GM11168 (cell line): ENCODE measurements at regions not wholly inside any gene's neighbourhood (a gene's known extent, or its start where the extent isn't known, plus 50 kb on each side); places are given as distances from the start of the nearest gene placed in this dataset.

ENCODE experiments used
- in situ Hi-C: fragments of 300-500 bp; cut with MboI; formaldehyde crosslinking; loops from one replicate; pipeline ENCODE4 v1.12.0; 2022; ENCODE audit warnings: low sequenced_read_pairs; ENCODE audit not compliant: unreplicated experiment

- in situ Hi-C loops, result no loop called here
These were observed 123.7 kb upstream of the TNC start for GRCh38 chr9:115241641-115242040.

- in situ Hi-C loops, result no loop called here
These were observed 131.5 kb upstream of the TNC start for GRCh38 chr9:115249488-115249887.

GRCh38 chr9:115250621-115251032 is 132.7 kb upstream of the TNC start:
- in situ Hi-C loops, result no loop called here

GRCh38 chr9:115254287-115255180 is 136.6 kb upstream of the TNC start:
- in situ Hi-C loops, result no loop called here

GRCh38 chr9:115261656-115262081 is 143.7 kb upstream of the TNC start:
- in situ Hi-C loops, result no loop called here

GRCh38 chr9:115262477-115262876 is 144.5 kb upstream of the TNC start:
- in situ Hi-C loops, result no loop called here

- in situ Hi-C loops, result no loop called here
These were observed 145.0 kb upstream of the TNC start for GRCh38 chr9:115262952-115263351.

GRCh38 chr9:115263371-115264075 is 145.6 kb upstream of the TNC start:
- in situ Hi-C loops, result no loop called here

GRCh38 chr9:115264313-115264712 is 146.4 kb upstream of the TNC start:
- in situ Hi-C loops, result no loop called here

- in situ Hi-C loops, result no loop called here
These were observed 149.8 kb upstream of the TNC start for GRCh38 chr9:115267790-115268189.

GRCh38 chr9:115275753-115276152 is 157.8 kb upstream of the TNC start:
- in situ Hi-C loops, result no loop called here

GRCh38 chr9:115276621-115277020 is 158.7 kb upstream of the TNC start:
- in situ Hi-C loops, result no loop called here

- in situ Hi-C loops, result no loop called here
These were observed 159.3 kb upstream of the TNC start for GRCh38 chr9:115277301-115277700.

- in situ Hi-C loops, result no loop called here
These were observed 160.5 kb upstream of the TNC start for GRCh38 chr9:115278326-115279035.

- in situ Hi-C loops, result no loop called here
These were observed 165.4 kb upstream of the TNC start for GRCh38 chr9:115283395-115283794.

GRCh38 chr9:115285836-115286235 is 167.9 kb upstream of the TNC start:
- in situ Hi-C loops, result no loop called here

- in situ Hi-C loops, result no loop called here
These were observed 168.5 kb upstream of the TNC start for GRCh38 chr9:115286411-115286810.

GRCh38 chr9:115289757-115290208 is 171.8 kb upstream of the TNC start:
- in situ Hi-C loops, result no loop called here

GRCh38 chr9:115291841-115292240 is 173.9 kb upstream of the TNC start:
- in situ Hi-C loops, result no loop called here

- in situ Hi-C loops, result no loop called here
These were observed 174.8 kb upstream of the TNC start for GRCh38 chr9:115292584-115293279.
